SHP77 (cell line): ENCODE measurements at regions not wholly inside any gene's neighbourhood (a gene's known extent, or its start where the extent isn't known, plus 50 kb on each side); places are given as distances from the start of the nearest gene placed in this dataset.
"Not testable (repeated sequence)": the region's sequence is repeated elsewhere in the genome, so short reads cannot be mapped to it uniquely, and the experiment has no call there.

ENCODE experiments used
- DNase-seq, 2 experiments: peaks; one replicate each; lab custom pipeline; 2025; lab: John Stamatoyannopoulos, UW

DNA sequence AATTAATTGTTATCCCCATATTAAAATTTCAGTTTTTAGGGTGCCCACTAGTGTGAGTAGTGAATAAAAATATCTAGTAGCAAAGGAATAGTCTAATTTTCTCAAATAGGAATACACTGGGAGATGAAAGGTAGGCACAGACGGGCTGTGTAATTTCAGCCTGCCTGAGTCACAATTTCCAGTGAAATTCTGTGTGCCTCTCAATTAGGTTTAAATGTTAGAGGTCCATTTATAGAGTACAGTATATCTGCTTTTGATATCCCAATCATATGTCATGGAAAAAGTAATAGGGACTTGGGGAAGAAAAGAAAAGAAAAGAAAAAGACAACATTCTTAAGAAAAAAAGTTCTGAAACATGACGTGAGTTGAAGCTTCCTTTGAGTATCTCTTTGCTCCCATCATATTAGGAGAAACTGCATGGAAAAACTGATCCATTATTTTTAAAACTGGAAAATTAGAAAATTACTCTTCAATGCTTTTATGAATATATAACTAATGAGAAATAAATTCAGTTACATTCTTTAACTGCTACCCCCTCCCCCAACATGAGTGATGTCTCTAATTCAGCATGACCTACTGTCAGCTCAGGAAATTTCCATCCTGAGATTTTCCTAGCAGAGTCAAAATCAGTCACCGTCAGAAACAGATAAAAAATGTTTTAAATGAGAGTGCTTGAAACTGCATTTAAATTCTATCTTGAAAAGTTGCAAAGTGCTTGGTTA, 473.8 kb upstream of the HSF2 start:
- DNase-seq = no peak

DNA sequence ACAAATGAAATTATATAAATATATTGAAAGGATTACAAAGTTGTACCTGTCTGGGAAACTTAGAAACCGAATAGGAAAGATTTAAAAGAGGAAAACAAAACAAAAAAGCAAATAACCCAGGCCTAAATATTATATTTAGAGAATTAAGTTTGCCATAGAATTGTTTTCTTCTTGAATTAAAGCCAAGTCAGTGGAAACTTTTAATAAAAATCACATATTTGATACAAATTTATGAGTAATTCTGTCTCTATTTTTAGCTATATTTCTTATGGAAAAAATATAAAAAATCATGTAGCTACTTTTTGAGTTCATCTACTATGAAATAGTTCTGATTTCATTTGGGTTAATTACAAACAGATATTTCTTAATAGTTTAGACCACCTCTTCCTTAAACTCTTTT, 470.2 kb upstream of the HSF2 start:
- no peak for DNase-seq

DNA sequence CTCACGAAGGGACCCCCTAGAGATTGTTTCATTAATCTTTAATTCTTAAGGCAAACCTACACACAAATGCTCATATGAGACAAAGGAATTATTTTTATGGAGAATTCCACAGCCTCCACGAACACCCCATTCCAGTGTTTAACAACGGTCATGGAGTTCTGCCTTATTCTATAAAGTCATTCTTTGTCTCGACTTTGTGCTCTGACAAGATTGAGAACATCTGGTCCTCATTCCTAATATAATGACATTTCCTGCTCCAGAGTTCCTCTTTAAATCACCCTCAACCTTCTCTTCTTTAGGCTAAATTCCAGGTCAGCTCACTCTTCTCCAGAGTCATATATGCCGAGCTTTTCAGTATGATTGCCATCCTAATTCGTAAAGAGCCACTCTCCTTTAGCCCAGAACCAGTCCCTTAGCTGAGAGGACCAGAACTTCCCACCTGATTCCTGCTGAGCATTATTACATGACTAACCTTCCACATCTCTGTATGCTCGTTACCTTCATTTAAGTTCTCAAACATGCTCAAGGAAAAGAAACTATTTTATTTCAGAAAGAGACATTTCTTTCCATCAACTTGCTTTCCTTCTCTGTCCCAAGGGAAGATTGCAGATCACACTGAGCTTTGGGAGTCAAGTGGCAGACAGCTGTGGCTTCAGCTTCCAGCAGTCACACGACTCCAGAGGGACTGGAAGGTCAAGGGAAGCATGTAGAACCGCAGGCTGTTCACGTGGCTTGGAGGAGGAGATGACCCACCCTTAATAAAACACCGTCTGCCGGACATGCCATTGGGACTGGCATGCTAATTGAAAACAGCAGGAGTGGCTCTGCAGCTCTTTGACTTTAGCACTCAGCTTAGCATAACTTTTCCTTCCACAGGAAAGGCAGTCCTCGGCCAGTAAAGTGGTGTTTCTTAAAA, 467.1 kb upstream of the HSF2 start:
- DNase-seq = no peak

- DNase-seq = no peak
Observed at GRCh38 chr6:121934451-121934850, 465.0 kb upstream of the HSF2 start.

DNA sequence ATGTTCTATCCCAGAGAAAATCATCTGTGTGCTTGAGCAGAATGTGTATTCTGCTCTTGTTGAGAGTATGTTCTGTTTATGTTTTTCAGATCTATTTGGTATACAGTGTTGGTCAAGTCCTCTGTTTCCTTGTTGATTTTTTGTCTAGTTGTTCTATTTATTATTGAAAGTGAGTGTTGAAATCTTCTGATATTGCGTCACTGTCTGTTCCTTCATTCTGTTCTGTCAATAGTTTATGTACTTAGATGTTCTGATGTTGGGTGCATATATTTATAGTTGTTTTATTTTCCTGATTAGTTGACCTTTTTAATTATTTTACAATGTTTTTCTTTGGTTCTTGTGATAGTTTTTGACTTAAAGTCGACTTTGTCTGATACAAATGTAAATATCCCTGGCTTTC, 458.7 kb upstream of the HSF2 start:
- no peak for DNase-seq

DNA sequence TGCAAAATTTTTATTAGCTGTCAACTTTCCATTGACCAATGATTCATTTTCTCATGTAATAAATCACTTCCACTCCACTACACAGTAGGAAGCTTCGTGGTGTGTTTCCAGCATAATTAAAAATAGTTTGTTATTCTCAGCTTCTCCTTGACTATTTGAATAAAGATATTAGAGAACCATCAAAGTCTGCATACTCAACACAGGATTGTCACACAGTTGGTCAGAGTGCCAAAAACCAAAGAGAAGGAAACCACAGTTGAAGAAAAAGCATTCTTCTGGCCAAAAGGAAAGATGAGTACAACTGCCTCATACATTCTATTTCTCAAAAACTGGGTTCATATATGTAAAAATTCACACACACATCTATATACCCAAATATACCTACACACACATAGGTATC, 455.1 kb upstream of the HSF2 start:
- no peak for DNase-seq

GRCh38 chr6:121951123-121951522, 448.3 kb upstream of the HSF2 start:
- DNase-seq = no peak

DNA sequence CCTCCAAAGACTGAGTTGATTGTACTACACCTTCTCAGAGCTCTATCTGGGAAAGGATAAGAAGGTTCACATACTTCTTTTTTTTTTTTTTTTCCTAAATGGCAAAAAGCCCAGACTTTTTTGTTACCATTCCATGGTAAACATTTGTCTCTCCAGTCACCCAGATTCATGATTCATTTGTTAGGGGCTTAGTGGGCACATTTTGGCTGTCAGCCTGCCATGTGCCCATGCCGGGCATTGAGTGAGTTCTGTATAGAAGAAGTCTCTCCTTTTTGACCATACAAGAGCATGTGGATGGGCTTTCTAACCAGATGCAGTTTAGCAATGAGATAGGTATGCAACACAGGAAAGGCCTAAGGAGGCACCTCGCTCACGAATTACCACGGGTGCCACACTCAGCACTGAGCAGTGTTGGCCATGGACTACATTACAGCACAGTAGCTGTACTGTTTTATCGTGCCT, 447.5 kb upstream of the HSF2 start:
- no peak for DNase-seq

GRCh38 chr6:121955401-121955800, 444.1 kb upstream of the HSF2 start:
- DNase-seq = not testable (repeated sequence)

- DNase-seq = no peak
Observed at GRCh38 chr6:121956782-121957181, 442.7 kb upstream of the HSF2 start.

DNA sequence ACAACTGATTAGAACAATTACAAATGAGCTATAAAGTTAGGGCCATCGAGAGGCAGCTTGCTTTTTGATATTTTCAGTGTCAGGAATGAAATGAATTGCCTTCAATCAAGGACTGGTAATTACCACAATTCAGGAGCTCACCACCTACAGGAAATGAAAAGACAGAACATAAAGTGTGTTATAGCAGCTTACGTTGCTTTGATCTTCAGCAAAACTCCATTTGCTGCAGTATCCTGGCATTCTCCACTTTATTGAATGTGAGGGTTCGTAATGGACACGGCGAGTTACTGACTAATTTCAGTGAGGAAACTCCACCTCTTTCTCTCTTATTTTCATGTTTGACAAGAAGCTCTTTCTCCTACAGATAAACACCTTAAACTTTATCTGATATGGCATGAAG, 440.0 kb upstream of the HSF2 start:
- no peak for DNase-seq

- no peak for DNase-seq
Observed at GRCh38 chr6:121961619-121962125, 437.8 kb upstream of the HSF2 start.

DNA sequence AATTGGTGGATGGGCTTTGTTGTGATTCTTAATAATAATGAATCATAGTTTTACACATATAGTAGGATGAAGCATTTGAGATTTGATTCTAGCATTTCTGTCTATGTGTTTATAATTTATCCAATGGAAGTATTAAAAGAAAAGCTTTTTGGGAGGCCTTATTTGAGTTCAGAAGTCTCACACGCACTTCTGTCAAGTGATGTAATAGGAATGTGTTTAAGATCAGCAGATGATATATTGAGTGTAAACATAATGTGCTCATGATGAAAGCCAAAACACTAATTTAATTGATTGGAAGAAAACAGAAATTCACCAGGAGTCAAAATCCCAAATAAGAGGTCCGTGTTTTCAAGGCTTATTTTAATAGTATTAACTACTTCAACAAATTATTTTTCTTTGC, 435.6 kb upstream of the HSF2 start:
- no peak for DNase-seq

DNA sequence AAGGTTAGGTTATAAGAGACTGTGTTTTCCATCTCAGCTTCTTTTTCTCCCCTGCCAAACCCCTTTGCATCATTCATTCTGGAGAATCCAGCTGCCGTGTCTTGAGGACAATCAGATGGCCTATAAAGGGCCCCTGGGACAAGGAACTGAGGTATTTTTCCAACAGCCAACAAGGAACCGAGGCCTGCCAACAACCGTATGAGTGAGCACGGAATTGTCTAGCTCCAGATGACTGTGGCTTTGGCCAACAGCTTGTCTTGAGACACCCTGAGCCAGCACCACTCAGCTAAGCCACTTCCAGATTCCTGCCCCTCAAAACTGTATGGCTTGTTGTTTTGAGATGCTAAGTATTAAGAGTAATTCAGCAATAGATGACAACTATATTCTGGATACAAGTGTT, 433.7 kb upstream of the HSF2 start:
- DNase-seq = no peak

DNA sequence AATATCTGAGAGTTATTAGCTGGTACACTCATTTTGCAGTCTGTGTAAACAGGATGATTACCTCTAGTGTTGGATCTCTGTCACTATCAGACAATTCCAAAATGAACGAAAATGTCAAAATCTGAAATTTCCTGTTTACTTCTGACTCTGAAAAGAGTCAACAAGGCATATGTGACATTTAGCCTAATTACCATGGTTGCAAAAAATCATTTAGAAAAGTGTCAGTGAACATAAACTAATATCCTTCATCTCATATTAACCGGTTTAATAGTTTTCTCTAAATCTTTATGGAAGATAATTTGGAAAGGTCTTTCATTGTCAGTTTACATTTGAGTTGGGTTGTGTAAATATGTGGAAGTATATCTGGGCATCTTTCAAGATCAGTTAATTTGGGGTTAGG, 431.8 kb upstream of the HSF2 start:
- DNase-seq = no peak

- no peak for DNase-seq
Observed at GRCh38 chr6:121971931-121972335, 427.5 kb upstream of the HSF2 start.

DNA sequence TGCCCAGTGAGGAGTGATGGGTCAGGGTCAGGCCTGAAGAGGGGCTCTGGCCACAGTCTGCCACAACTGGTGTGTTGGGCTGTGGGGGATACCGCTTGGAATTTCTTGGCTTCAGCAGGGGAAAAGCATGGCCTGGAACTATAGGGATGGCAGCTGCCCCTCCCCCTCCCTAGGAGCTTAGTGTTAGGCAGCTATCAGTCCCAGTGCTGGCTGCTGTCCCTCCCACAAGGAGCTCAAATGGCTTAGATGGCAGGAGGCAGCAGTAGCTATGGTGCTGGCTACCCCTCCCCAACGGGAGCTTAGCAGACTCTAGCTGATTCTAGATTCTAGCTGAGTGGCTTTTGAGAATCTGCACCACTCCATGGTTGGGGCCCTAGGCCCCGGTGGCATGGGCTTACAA, 414.5 kb upstream of the HSF2 start:
- DNase-seq = no peak

DNA sequence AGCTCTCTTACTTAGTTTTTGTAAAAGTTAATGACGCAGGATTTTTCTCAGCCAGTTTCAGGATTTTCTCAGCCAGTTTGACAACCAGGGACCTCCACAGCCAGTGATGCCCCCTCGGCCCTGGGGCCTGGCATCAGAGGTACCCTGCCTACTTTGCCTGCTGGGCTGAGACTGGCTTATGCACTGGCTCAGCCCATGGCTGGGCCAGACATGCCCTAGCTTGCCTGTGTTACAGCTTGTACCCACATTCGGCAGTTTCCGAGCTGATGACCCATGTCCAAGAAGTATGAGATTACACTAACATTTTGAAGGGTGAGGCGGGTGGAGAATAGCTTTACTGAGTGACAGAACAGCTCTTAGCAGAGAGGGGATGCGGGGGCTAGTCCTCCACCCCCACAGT, 406.1 kb upstream of the HSF2 start:
- no peak for DNase-seq

DNA sequence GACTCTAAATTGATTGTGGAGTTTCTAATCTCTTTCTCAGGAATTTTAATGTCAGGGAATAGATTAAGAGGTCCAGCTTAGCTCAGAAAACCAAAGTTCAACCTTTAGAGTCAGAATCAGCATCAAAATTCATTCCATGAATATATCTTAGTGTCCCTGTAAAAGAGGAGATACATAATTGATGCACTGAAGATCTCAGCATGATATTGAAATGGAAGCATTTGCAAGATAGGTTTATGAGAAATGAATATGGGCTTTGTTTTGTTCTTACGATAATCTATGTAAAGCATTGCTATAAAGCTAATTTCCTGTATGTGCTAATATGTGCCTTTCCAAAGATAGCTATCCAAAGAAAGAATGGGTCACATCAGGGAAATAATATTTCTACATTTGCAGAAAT, 404.5 kb upstream of the HSF2 start:
- no peak for DNase-seq

DNA sequence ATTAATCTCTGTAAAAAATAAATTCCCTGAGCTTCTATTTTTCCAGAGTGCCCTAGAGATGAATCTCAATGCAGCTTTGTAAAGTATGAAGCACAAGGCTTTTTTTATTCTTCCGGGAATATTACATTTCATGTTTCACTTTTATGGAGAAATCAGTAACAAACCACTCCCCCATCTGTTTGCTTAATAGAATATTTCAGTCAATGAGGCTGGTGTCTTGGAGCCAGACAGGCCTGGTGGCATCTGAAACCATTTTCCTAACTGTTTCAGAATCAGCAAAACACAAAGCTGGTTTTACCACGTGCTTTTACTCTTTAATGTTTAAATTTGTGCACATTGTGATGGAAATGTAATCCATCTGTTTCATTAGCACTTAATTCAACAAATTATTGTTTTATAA, 400.8 kb upstream of the HSF2 start:
- no peak for DNase-seq

DNA sequence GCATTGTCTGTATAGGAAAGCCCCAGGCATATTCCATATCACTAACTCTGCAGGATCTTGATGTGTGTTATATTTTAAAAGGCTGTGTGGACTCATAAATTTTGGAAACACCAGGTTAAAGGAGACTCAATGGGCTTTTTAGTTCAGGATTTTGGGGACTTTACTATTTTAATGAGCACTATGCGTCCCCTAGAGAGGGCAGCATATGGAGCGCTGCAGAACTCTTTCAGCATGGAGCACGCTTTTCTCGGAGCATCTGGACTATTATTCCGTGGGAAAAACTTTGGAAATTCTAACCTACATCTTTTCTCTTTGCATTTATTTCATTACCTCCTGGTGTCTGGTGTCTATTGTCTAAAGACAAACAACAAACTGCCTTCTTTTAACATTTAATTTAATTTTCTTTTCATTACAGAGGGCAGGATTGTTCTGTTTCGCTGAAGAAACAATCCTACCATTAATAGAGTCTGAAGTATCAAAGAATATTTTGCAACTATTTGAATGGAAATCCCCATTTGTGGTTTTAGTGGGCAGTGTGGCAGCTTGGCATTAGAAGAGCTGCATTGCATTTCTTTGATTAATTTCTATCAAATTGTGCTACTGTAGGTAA, 399.9 kb upstream of the HSF2 start:
- no peak for DNase-seq

DNA sequence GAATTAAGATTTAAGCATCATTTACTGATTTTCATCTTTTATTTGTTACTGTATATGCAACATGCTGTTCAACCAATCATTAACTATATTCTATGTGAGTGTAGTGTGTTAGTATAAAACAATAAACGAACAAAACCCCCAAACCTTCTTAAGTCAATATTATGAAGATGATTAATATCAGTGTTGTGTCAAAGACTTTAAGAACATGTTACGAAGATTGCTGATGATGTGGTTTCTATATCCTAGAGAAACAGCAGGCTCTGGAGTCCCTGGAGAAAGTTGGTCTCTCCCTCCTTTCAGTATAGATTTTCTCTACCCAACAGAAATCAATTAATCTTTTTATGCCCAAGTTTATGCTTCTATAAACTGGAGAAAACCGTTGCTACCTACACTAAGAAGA, 393.8 kb upstream of the HSF2 start:
- DNase-seq = no peak

DNA sequence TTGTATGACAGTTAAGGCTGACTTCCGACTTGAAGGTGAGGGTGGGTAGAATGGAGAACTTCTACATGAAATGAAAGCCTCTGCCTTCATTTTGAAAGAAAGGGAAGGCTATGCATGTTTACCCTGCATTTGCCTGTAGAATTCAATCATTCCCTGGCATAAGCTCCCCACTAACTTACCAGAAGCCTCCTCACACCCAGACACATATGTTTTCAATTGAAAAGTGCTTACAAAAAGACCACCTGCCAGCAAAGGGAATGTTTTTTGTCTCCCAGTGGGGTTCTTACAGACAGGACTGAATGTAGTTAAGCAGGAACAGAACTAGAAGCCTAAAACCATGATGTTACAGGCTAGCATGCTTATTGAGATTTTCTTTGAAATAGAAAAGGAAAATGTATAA, 392.1 kb upstream of the HSF2 start:
- no peak for DNase-seq
